ENCODE measurements at regions not wholly inside any gene's neighbourhood (a gene's known extent, or its start where the extent isn't known, plus 50 kb on each side); places are given as distances from the start of the nearest gene placed in this dataset.
A peak's percentile ranks its signal among the peaks of the same experiment; 100 is the strongest.

DNA sequence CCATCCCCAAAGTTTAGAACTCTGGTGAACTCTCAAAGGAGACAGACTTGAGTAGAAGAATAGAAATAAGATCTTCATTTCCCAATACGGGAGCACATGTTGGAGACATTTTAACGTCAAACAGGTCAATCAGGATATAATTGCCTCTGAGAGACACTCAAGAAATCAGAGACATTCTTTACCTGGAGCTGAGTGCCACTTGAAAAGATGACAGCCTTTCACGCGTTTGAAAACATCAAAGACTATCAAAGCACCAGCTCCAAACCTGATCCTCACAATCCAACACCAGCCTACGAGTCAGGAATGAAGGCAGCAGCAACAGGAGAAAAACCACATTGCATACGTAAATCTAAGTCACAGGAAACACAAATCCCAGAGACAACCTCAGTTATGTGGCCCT is 571.5 kb upstream of the CDH4 start:
- no peak for TF ChIP-seq CTCF (IDR thresholded peaks at IDR 0.05; ENCODE audit: low read depth, low read length)
- no peaks in the 10 kb centered on the region for H3K9me3 ChIP-seq (ENCODE audit: severe bottlenecking)
- H3K27ac ChIP-seq = no peak overlapping the region

DNA sequence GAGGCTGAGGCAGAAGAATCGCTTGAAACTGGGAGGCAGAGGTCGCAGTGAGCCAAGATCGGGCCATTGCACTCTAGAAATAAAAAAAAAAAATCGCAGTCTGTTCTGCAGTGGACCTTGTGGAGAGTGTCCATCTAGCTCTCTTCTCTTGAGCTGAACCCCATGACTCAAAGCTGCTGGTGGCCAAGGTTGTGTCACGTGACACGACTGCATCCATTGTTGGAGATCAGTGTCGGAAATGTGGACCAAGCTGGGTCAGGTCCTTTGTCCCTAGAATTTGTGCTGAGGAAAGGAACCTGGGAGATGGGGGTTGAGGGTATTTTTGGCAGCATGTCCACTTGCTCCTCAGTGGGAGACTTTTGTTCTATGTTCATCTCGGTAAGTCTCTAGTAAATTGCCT is 564.8 kb upstream of the CDH4 start:
- no peaks in the 10 kb centered on the region for H3K36me3 ChIP-seq
- H3K27me3 ChIP-seq (ENCODE audit: insufficient read depth, low read depth, severe bottlenecking) = no peaks in the 10 kb centered on the region
- TF ChIP-seq CTCF (IDR thresholded peaks at IDR 0.05; ENCODE audit: low read depth, low read length) = no peak
- H3K27ac ChIP-seq = no peak overlapping the region
- no peaks in the 10 kb centered on the region for H3K9me3 ChIP-seq (ENCODE audit: severe bottlenecking)
- H3K4me3 ChIP-seq (ENCODE audit: low read depth, low read length) = no peak overlapping the region
- no peak for DNase-seq

More for the DNA sequence above, 571.5 kb upstream of the CDH4 start:
- Histone ChIP-seq H3K4me3 (ENCODE audit: low read depth, low read length) (no peak overlapping the region), H3K27me3 (ENCODE audit: insufficient read depth, low read depth, severe bottlenecking) (no peaks in the 10 kb centered on the region), H3K36me3 (no peaks in the 10 kb centered on the region)
- no peak for DNase-seq

GRCh38 chr20:60690771-60691170 is 561.3 kb upstream of the CDH4 start:
- H3K4me3 ChIP-seq (ENCODE audit: low read depth, low read length) = no peak overlapping the region
- no peak for DNase-seq

DNA sequence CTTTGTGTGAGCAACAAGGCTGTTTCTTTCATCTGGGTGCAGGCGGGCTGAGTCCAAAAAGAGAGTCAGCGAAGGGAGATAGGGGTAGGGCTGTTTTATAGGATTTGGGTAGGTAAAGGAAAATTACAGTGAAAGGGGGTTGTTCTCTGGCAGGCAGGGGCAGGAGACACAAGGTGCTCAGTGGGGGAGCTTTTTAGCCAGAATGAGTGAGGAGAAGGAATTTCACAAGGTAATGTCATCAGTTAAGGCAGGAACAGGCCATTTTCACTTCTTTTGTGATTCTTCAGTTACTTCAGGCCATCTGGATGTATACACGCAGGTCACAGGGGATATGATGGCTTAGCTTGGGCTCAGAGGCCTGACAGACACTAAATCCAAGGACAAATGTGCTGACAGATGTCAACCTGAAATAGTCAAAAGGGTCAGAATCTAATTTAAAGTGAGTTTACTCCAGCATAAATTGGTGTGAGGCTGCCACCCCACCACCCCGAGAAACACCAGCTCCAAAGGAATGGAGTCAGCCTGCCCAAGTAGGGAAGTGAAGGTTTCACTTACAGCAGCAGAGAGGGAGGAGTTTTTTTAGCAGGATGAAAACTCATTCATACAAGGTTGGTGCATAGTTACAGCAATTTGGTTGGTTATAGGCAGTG is 560.0 kb upstream of the CDH4 start:
- Histone ChIP-seq H3K9me3 (ENCODE audit: severe bottlenecking) (no peaks in the 10 kb centered on the region), H3K4me3 (ENCODE audit: low read depth, low read length) (no peak overlapping the region; the same call in 1 of the 2 replicates), H3K27me3 (ENCODE audit: insufficient read depth, low read depth, severe bottlenecking) (no peaks in the 10 kb centered on the region), H3K36me3 (no peaks in the 10 kb centered on the region), H3K27ac (peak overlapping the region; percentile 96)
- no peak for TF ChIP-seq CTCF (IDR thresholded peaks at IDR 0.05; ENCODE audit: low read depth, low read length)
- peak; percentile 56 for DNase-seq

More at GRCh38 chr20:60690771-60691170, 561.3 kb upstream of the CDH4 start:
- H3K27me3 ChIP-seq (ENCODE audit: insufficient read depth, low read depth, severe bottlenecking) = no peaks in the 10 kb centered on the region
- H3K27ac ChIP-seq = peak overlapping the region; percentile 96
- H3K9me3 ChIP-seq (ENCODE audit: severe bottlenecking) = no peaks in the 10 kb centered on the region
- TF ChIP-seq CTCF (IDR thresholded peaks at IDR 0.05; ENCODE audit: low read depth, low read length) = no peak
- H3K36me3 ChIP-seq = no peaks in the 10 kb centered on the region

DNA sequence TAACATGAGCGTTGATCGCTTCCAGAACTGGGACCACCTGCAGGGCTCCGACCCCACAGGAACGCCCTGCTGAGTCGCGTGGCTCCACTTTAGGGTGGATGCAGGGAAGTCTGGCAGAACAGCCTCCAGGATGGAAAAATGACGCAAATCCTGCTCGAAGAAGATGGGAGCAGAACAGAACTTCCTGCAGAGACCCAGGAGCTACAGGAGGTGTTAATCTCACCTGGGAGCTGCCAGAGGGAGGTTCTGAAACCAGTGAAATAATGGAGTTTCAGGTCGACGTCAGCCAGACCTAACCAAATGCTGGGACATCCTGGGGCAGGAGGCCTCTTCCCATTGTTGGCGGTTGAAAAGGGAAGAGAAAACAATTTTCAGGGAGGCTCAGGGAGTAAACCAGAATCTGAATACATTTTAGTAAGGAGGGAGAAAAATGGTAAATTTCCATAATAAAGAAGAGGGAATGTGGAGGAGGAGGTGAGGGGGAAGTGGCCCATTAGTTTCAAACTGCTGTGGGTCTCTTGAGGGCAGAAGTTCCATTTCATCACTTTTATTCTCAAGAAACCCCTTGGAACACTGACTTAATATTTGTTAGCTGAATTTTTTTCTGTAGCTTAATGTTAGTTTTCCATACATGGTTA is 558.4 kb upstream of the CDH4 start:
- Histone ChIP-seq H3K27ac (peak overlapping the region; percentile 96), H3K36me3 (no peaks in the 10 kb centered on the region), H3K4me3 (ENCODE audit: low read depth, low read length) (no peak overlapping the region), H3K9me3 (ENCODE audit: severe bottlenecking) (no peaks in the 10 kb centered on the region), H3K27me3 (ENCODE audit: insufficient read depth, low read depth, severe bottlenecking) (no peaks in the 10 kb centered on the region)
- no peak for TF ChIP-seq CTCF (IDR thresholded peaks at IDR 0.05; ENCODE audit: low read depth, low read length)
- DNase-seq = no peak

Measured in WERI-Rb-1 (cell line).